Fibroblast of mammary gland (primary cell): ENCODE measurements at regions not wholly inside any gene's neighbourhood (a gene's known extent, or its start where the extent isn't known, plus 50 kb on each side); places are given as distances from the start of the nearest gene placed in this dataset.

Source experiments
- DNase-seq: peaks from one replicate; pipeline ENCODE4 v3.0.0-alpha.2; 2010; ENCODE audit warnings: low read depth
- H3K4me3 ChIP-seq: 2 replicates; pipeline ENCODE4 v1.5.1; 2011; ENCODE audit warnings: low read depth, mild to moderate bottlenecking, low read length, moderate library complexity; ENCODE audit not compliant: control insufficient read depth
- TF ChIP-seq, protein P1 (sequence below): conservative IDR thresholded peaks from 2 replicates; pipeline ENCODE4 v1.5.1; 2011; ENCODE audit warnings: low read depth, low read length, inconsistent platforms; ENCODE audit not compliant: control insufficient read depth, insufficient read depth

DNA sequence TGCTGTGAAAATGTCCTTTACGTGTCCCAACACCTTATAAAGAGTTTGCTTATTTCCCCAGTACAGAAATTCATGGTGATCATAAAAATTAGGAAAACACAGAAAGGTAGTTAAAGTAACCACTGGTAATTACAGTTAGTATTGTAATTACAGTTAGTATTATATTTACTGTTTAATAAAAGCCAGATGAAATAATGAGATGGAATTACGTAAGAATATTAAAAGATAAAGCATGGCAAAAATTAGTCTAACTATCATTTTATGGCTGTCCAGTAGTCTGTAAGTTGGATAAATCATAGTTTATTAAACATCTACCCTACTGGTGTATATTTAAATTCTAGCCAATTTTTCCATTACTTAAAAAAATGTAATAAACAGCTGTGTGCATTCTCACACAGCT lies 638.8 kb downstream of the ACTR3B start:
- TF ChIP-seq, protein P1, sequence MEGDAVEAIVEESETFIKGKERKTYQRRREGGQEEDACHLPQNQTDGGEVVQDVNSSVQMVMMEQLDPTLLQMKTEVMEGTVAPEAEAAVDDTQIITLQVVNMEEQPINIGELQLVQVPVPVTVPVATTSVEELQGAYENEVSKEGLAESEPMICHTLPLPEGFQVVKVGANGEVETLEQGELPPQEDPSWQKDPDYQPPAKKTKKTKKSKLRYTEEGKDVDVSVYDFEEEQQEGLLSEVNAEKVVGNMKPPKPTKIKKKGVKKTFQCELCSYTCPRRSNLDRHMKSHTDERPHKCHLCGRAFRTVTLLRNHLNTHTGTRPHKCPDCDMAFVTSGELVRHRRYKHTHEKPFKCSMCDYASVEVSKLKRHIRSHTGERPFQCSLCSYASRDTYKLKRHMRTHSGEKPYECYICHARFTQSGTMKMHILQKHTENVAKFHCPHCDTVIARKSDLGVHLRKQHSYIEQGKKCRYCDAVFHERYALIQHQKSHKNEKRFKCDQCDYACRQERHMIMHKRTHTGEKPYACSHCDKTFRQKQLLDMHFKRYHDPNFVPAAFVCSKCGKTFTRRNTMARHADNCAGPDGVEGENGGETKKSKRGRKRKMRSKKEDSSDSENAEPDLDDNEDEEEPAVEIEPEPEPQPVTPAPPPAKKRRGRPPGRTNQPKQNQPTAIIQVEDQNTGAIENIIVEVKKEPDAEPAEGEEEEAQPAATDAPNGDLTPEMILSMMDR = no peak
- no peak overlapping the region for H3K4me3 ChIP-seq
- no peak for DNase-seq

DNA sequence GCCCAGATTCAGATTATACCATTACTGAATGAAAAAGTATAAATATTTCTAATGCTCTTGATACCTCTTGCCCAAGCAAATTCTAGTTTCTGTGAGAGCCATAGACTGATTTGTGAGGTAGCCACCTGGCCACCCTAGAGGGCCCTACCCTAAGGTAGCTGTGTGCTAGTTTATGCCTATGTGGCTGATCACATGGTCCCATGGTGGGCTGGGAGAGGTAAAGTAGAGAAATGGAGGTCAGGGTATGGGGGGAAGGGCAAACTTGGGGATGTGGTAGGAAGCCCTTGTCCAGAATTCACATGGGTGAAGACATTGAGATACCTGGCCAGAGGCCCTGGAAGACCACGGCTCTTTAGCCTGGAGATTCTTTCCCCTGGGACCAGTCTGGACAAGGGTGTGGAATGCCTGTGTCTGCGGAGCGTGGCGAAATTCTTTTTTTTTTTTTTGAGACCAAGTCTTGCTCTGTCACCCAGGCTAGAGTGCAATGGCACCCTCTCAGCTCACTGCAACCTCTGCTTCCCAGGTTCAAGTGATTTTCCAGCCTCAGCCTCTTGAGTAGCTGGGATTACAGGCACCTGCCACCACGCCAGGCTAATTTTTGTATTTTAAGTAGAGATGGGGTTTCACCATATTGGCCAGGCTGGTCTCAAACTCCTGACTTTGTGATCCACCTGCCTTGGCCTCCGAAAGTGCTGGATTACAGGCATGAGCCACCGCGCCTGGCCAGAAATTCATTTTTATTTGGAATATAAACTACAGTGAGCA lies 639.4 kb downstream of the ACTR3B start:
- TF ChIP-seq, protein P1 = no peak
- no peak for DNase-seq
- no peak overlapping the region for H3K4me3 ChIP-seq

DNA sequence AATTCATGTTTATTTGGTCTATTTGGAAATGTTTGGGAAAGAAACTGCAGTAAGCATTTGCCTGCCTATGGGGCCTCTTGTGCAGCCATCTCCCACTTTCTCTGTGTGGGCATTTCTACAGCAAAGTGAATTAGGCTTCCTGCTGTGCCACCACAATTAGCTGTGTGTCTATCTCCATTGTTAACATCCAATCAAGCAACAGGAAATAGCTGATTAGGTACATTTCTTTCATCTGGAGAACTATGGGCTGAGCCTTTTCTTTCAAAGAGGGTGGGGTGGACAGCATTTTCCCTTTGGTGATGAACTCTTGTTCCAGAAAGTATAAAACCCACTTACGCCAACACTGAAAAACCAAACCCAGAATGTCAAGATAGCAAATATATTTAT lies 640.0 kb downstream of the ACTR3B start:
- H3K4me3 ChIP-seq = no peak overlapping the region
- TF ChIP-seq, protein P1 = no peak

DNA sequence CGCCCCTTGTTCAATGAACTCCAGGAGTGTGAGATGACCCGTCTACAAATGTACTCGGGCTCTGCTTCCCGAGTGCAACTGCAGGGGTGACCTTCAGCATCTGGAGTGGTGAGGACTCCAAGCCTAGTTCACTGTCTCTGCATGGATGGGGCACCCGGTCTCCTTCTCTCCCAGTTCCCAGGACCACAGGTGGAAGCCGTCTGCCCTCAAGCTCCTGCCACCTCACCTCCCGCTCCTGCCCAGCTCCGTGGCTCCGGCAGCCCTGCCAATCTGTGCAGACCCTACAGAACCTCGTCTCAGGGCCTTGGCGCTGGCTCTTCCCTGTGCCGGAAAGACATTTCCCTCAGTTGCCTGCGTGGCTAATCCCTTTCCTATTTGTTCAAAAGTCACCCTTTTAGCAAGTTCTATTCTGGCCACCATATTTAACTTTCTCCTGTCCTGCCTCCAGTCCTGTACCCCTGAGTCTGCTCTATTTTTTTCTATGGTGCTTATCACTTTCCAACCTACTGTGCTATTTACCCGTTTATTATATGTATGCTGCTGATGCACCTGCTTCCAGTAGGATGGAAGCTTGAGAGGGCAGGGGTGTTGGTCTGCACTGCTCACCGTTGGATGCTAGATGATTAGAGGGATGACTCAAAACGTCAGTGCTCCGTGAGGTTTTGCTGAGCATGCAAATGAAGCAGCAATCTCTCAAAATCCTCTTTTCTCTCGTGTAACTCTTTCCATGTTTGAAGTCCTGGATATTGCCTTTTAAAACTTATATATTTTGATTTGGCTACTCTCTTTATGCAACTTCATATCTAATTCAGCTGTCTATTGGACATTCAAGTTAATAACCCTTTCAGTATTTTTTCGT lies 641.4 kb downstream of the ACTR3B start:
- no peak for DNase-seq
- H3K4me3 ChIP-seq = no peak overlapping the region
- TF ChIP-seq, protein P1 = no peak

More for the DNA sequence above, 640.0 kb downstream of the ACTR3B start:
- DNase-seq = no peak

DNA sequence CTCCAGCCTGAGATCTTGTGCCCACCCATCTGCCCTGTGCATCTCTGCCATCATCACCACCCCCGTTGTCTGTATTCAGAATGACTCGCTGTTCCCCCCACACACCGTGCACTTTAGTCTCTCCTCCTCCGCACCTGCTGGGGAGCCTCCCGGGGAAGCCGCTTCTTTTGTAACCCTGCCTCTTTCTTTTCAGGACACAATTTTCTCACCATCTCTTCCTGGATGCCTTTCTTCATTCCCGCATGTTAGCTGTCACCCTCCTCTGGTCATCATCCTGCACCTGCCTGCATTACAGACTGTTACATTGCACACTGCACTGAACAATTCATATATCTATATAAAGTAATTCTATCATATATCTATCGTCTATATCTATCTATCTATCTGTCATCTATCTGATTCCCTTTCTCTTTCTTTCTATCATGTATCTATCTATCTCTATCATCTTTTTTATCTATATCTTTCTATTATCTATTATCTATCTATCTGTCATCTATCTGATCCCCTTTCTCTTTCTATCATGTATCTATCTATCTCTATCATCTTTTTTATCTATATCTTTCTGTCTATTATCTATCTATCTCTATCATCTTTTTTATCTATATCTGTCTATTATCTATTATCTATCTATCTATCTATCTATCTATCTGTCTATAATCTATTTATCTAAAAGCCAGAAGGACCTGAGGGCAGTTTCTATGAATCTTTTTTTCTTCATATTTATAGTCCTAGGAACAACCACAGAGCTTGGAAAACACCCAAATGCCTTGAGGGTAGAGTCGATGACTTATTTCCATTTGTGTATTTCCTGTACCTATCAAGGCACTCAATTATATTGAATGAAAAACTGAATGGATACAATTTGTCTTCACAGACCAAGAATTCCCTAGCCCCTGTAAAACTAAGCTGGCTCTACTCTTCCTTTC lies 642.5 kb downstream of the ACTR3B start:
- no peak for DNase-seq
- TF ChIP-seq, protein P1 = no peak
- H3K4me3 ChIP-seq = no peak overlapping the region

DNA sequence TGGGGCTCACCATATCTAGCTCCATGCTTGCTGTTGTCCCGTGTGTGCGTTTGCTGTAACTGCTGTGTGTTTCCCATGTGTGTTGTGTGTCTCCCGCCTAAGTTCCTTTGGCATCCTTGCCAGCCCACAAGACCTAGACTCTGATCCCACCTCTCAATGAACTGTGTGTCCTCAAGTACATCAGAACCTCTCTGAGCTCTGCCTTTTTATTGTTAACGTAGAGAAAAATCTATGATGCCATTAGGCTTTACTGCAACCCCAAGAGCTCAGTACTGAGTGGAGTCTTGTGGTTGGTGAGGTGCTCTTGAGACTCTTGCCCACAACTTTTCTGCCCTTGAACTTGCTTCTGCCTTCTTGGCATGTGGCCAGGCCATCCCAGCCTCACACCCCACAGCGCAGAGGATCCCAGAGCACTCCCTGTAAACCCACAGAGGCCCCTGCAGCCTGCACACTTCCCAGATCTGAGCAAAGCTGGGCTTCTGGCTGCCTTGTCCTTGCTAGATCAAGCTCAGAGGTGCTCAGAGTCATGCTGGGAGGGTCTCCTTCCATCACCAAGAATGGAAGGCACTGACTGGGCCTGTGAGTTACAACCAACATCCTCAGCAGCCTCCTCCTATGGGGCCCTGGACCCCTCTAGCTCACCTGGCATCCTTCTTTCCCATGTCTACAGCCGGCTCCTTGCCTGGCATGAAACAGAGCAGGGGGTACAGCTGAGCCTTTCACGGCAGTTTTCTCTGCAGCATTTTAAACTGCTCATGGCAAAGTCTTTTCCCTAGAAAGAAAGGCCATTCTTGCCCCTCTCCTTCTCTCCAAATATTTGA lies 643.4 kb downstream of the ACTR3B start:
- TF ChIP-seq, protein P1 = no peak
- no peak for DNase-seq
- no peak overlapping the region for H3K4me3 ChIP-seq
